Nephron (organoid): ENCODE measurements at regions not wholly inside any gene's neighbourhood (a gene's known extent, or its start where the extent isn't known, plus 50 kb on each side); places are given as distances from the start of the nearest gene placed in this dataset.

ENCODE experiments used
- H3K27ac Mint-ChIP-seq, 3 experiments: 2 replicates each; pipeline ENCODE4 v1.8.0; 2020; ENCODE audit warnings: mixed read lengths in 3 of 3, mild to moderate bottlenecking in 2 of 3, moderate library complexity in 1 of 3
- H3K27me3 Mint-ChIP-seq: 2 replicates; pipeline ENCODE4 v1.8.0; 2021; ENCODE audit warnings: low read depth, mild to moderate bottlenecking, moderate library complexity, mixed read lengths
- H3K36me3 Mint-ChIP-seq: 2 replicates; pipeline ENCODE4 v1.8.0; 2020; ENCODE audit warnings: low read depth, mixed read lengths
- H3K4me1 Mint-ChIP-seq: 2 replicates; pipeline ENCODE4 v1.8.0; 2020; ENCODE audit warnings: mixed read lengths
- H3K4me3 Mint-ChIP-seq, 3 experiments: 2 replicates each; pipeline ENCODE4 v1.8.0; 2020; ENCODE audit warnings: mild to moderate bottlenecking in 3 of 3, mixed read lengths in 3 of 3, moderate library complexity in 2 of 3
- H3K9me3 Mint-ChIP-seq: 2 replicates; pipeline ENCODE4 v1.8.0; 2020; ENCODE audit warnings: mixed read lengths
- CTCF ChIP-seq, 3 experiments: fragments of 200-600 bp; sonication (generic); IDR thresholded peaks; one replicate each; pipeline ENCODE4 v1.5.0; 2021; ENCODE audit warnings: antibody characterized with exemption in 3 of 3; ENCODE audit not compliant: unreplicated experiment in 3 of 3

- Mint-ChIP-seq H3K4me1 (no peaks in the 10 kb centered on the region), H3K4me3 (no peak overlapping the region), H3K27ac (no peak overlapping the region), H3K36me3 (no peaks in the 10 kb centered on the region), H3K9me3 (peaks cover 20% of the 10 kb centered on the region), H3K27me3 (peaks cover 13% of the 10 kb centered on the region)
- TF ChIP-seq CTCF (IDR thresholded peaks at IDR 0.05; ENCODE audit: unreplicated experiment in 3 of 3): no peak
Observed at GRCh38 chr16:51008607-51009006, 142.5 kb downstream of the SALL1 start.

GRCh38 chr16:51008037-51008436 lies 143.0 kb downstream of the SALL1 start:
- Mint-ChIP-seq H3K27ac (no peak overlapping the region), H3K4me3 (no peak overlapping the region), H3K4me1 (no peaks in the 10 kb centered on the region), H3K9me3 (peaks cover 20% of the 10 kb centered on the region), H3K36me3 (no peaks in the 10 kb centered on the region), H3K27me3 (peaks cover 9% of the 10 kb centered on the region)
- no peak for TF ChIP-seq CTCF (IDR thresholded peaks at IDR 0.05; ENCODE audit: unreplicated experiment in 3 of 3)

GRCh38 chr16:51003850-51004566 lies 147.1 kb downstream of the SALL1 start:
- Mint-ChIP-seq H3K4me3 (no peak overlapping the region), H3K36me3 (no peaks in the 10 kb centered on the region), H3K27ac (no peak overlapping the region), H3K9me3 (peaks cover 14% of the 10 kb centered on the region), H3K4me1 (no peaks in the 10 kb centered on the region), H3K27me3 (peaks cover 10% of the 10 kb centered on the region)
- TF ChIP-seq CTCF (IDR thresholded peaks at IDR 0.05; ENCODE audit: unreplicated experiment in 3 of 3): no peak

GRCh38 chr16:51002881-51003490 lies 148.1 kb downstream of the SALL1 start:
- Mint-ChIP-seq H3K27ac (no peak overlapping the region), H3K4me3 (no peak overlapping the region), H3K4me1 (no peaks in the 10 kb centered on the region), H3K9me3 (peaks cover 8% of the 10 kb centered on the region), H3K27me3 (peaks cover 10% of the 10 kb centered on the region), H3K36me3 (no peaks in the 10 kb centered on the region)
- TF ChIP-seq CTCF (IDR thresholded peaks at IDR 0.05; ENCODE audit: unreplicated experiment in 3 of 3): no peak

- no peak for TF ChIP-seq CTCF (IDR thresholded peaks at IDR 0.05; ENCODE audit: unreplicated experiment in 3 of 3)
Observed at GRCh38 chr16:50999181-50999580, 151.9 kb downstream of the SALL1 start.

GRCh38 chr16:50998411-50998810 lies 152.7 kb downstream of the SALL1 start:
- Mint-ChIP-seq H3K36me3 (no peaks in the 10 kb centered on the region), H3K27ac (no peak overlapping the region), H3K4me1 (no peaks in the 10 kb centered on the region), H3K9me3 (no peaks in the 10 kb centered on the region), H3K27me3 (peaks cover 13% of the 10 kb centered on the region), H3K4me3 (no peak overlapping the region)
- no peak for TF ChIP-seq CTCF (IDR thresholded peaks at IDR 0.05; ENCODE audit: unreplicated experiment in 3 of 3)

More at GRCh38 chr16:50999181-50999580, 151.9 kb downstream of the SALL1 start:
- Mint-ChIP-seq H3K36me3 (no peaks in the 10 kb centered on the region), H3K27me3 (peaks cover 10% of the 10 kb centered on the region), H3K27ac (no peak overlapping the region), H3K9me3 (no peaks in the 10 kb centered on the region), H3K4me1 (no peaks in the 10 kb centered on the region), H3K4me3 (no peak overlapping the region)
